Endothelial cell of umbilical vein (primary cell): ENCODE measurements at regions not wholly inside any gene's neighbourhood (a gene's known extent, or its start where the extent isn't known, plus 50 kb on each side); places are given as distances from the start of the nearest gene placed in this dataset.
"Not testable (repeated sequence)": the region's sequence is repeated elsewhere in the genome, so short reads cannot be mapped to it uniquely, and the experiment has no call there.

Experiments
- BruUV-seq: library from RNA; stranded (reverse); fragments of 400-500 nt; replicated peaks from 2 replicates; lab custom pipeline; 2021; lab: Mats Ljungman, UMichigan
- CTCF ChIA-PET: fragments of 300-600, 350-600 bp; sonication (Branson Sonifier 250); formaldehyde crosslinking; loops from one replicate; lab custom pipeline; 2021; ENCODE audit warnings: antibody characterized with exemption, inconsistent platforms; lab: Charles Lee
- POLR2A ChIA-PET: fragments of 300-600, 350-600 bp; sonication (Branson Sonifier 250); formaldehyde crosslinking; loops from one replicate; lab custom pipeline; 2021; ENCODE audit warnings: antibody characterized with exemption, inconsistent platforms; lab: Charles Lee
- DNase-seq: peaks from one replicate; pipeline ENCODE4 v3.0.0-alpha.2; 2011; ENCODE audit warnings: low read depth, low spot score
- FAIRE-seq: peaks from 2 replicates; lab custom pipeline; 2011; peaks lifted over from hg19 to GRCh38; lab: Jason Lieb, UNC
- H2AFZ ChIP-seq: 2 replicates; pipeline ENCODE4 v1.6.0; 2012; ENCODE audit warnings: low read depth, low read length, control low read depth, inconsistent platforms
- H3K27ac ChIP-seq: 2 replicates; pipeline ENCODE4 v1.5.1; 2011; ENCODE audit warnings: low read depth, mild to moderate bottlenecking, control low read depth, low read length, moderate library complexity; ENCODE audit not compliant: insufficient read depth
- H3K27me3 ChIP-seq, 2 experiments: 2 replicates each; pipeline versions ENCODE4 v1.6.0 to v1.6.1; 2011; ENCODE audit warnings: low read length in 2 of 2, mixed read lengths in 1 of 2; ENCODE audit not compliant: control insufficient read depth in 2 of 2, insufficient read depth in 2 of 2
- H3K36me3 ChIP-seq, 2 experiments: 2 replicates in 1 of 2; 3 replicates in 1 of 2; pipeline ENCODE4 v1.5.1; 2011; ENCODE audit warnings: low read length in 2 of 2, mild to moderate bottlenecking in 1 of 2, moderate library complexity in 1 of 2; ENCODE audit not compliant: control insufficient read depth in 2 of 2, insufficient read depth in 2 of 2; ENCODE audit errors: extremely low read depth in 1 of 2
- H3K4me1 ChIP-seq: 3 replicates; pipeline ENCODE4 v1.5.1; 2011; ENCODE audit warnings: mild to moderate bottlenecking, low read length; ENCODE audit not compliant: control insufficient read depth, insufficient read depth; ENCODE audit errors: extremely low read depth
- H3K4me2 ChIP-seq: 2 replicates; pipeline ENCODE4 v1.6.1; 2011; ENCODE audit warnings: low read length, control low read depth, mixed read lengths; ENCODE audit not compliant: insufficient read depth
- H3K4me3 ChIP-seq, 3 experiments: fragments of 200-600 bp in 1 of 3; sonication (generic), shearing (Covaris generic) in 1 of 3; replicated peaks in 1 of 3; 2 replicates each; pipeline ENCODE4 v1.5.1; 2011 to 2016; ENCODE audit warnings: control low read depth in 3 of 3, low read length in 3 of 3, mild to moderate bottlenecking in 2 of 3, inconsistent platforms in 1 of 3, low read depth in 1 of 3, moderate library complexity in 1 of 3; ENCODE audit not compliant: insufficient read depth in 1 of 3
- H3K79me2 ChIP-seq: 2 replicates; pipeline ENCODE4 v1.6.0; 2012; ENCODE audit warnings: low read length, inconsistent platforms; ENCODE audit not compliant: control insufficient read depth, insufficient read depth
- H3K9ac ChIP-seq: replicated peaks from 2 replicates; pipeline ENCODE3; 2011; ENCODE audit warnings: low read length, control low read depth; ENCODE audit not compliant: insufficient read depth; ENCODE audit errors: extremely low read depth
- H3K9me1 ChIP-seq: replicated peaks from 3 replicates; pipeline ENCODE4 v1.6.0; 2011; ENCODE audit warnings: mild to moderate bottlenecking, low read length; ENCODE audit not compliant: control insufficient read depth, insufficient read depth; ENCODE audit errors: extremely low read depth
- H3K9me3 ChIP-seq: replicated peaks from 2 replicates; pipeline ENCODE4 v1.5.1; 2012; ENCODE audit warnings: low read length, inconsistent platforms; ENCODE audit not compliant: control insufficient read depth, insufficient read depth
- H4K20me1 ChIP-seq: replicated peaks from 2 replicates; pipeline ENCODE3; 2011; ENCODE audit warnings: mild to moderate bottlenecking, low read length; ENCODE audit not compliant: control insufficient read depth, insufficient read depth; ENCODE audit errors: extremely low read depth
- dilution Hi-C: fragments of 300-500 bp; cut with MboI; formaldehyde crosslinking; loops from one replicate; pipeline ENCODE4 v1.15.0; 2019; ENCODE audit warnings: low sequenced_read_pairs; ENCODE audit not compliant: extremely low pct_ligation_motif_present
- intact Hi-C: fragments of 100-400 bp; cut with micrococcal nuclease; formaldehyde crosslinking; loops from one replicate; pipeline ENCODE4 v1.10.0; 2022

DNA sequence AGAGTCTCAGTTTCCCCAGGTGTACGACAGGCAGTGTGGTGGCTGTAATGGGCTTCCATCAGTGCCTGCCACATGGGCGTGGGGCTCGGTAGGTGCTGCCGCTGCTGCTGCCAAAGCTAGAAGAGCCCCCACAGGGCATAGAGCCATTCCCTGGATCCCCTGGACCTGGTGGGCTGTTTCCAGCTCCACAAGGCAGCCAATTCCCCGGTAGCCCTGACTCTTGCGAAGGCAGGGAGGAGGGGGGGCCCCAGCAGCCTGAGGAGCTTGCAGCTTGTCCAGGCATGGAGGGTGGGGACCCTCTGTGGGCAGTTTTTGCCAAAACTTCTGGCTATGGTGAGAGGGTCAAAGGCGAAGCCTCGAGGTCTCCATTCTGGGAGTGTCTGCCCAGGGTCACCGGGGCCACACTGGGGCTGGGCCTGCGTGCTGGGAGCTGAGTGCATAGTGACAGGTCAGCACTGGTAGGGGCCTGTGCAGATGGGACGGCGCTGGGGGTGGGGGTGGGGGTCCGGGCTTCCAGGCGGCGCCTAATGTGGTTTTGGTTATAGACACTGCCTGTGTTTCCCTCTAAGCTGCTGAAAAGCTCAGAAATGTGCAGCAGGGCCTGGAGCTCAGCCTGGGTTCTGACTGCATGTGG, 56.8 kb upstream of the METTL9 start:
- H3K9me3 ChIP-seq, H3K4me2 ChIP-seq, FAIRE-seq, H3K4me3 ChIP-seq, H3K4me1 ChIP-seq, H4K20me1 ChIP-seq, dilution Hi-C loops, H3K27ac ChIP-seq, DNase-seq, H3K36me3 ChIP-seq, BruUV-seq, CTCF ChIA-PET, H3K27me3 ChIP-seq, H3K9me1 ChIP-seq, intact Hi-C loops, POLR2A ChIA-PET, H2AFZ ChIP-seq, H3K9ac ChIP-seq, H3K79me2 ChIP-seq: not testable (repeated sequence)

DNA sequence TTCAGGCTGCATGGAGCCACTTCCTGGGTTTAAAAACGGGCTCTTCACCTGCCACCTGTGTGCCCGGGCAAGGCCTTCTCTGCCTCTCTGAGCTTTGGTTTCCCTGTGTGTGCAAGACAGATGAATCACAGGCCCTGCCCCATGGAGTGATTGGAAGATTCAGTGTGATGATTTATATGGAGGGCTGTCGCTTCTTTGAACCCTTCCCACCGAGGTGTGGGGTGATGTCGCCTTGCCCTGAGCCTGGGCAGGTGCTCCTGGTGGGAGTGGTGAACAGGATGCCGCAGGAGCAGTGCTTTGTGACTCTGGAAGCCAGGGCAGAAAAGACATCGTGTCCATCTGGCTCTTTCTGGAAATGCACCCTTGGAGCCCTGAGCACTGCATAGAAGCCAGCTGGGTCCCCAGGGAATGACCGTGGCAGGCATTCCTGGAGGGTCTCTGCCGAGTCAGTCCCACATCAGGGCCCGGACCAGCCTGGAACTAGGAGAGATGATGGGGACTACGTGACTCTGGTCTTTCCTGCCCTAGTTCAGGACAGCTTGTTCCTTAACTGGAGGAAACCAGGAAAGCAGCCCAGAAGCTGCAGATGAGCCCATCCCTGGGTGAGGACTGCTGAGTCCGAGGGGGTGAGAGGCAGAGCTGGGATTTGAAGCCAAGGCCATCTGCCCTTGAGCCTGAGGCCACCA, 56.1 kb upstream of the METTL9 start:
- H3K9me1 ChIP-seq, H3K36me3 ChIP-seq, H3K27me3 ChIP-seq, POLR2A ChIA-PET, H3K4me2 ChIP-seq, intact Hi-C loops, H3K4me1 ChIP-seq, DNase-seq, H3K9me3 ChIP-seq, H2AFZ ChIP-seq, H4K20me1 ChIP-seq, H3K9ac ChIP-seq, FAIRE-seq, H3K79me2 ChIP-seq, BruUV-seq, dilution Hi-C loops, H3K27ac ChIP-seq, CTCF ChIA-PET, H3K4me3 ChIP-seq: not testable (repeated sequence)

GRCh38 chr16:21545664-21546326, 53.6 kb upstream of the METTL9 start:
- H3K4me3 ChIP-seq, DNase-seq, dilution Hi-C loops, H3K9me1 ChIP-seq, POLR2A ChIA-PET, H3K27ac ChIP-seq, H2AFZ ChIP-seq, CTCF ChIA-PET, BruUV-seq, H3K27me3 ChIP-seq, H3K9ac ChIP-seq, intact Hi-C loops, H3K9me3 ChIP-seq, H3K4me2 ChIP-seq, H3K79me2 ChIP-seq, H3K4me1 ChIP-seq, FAIRE-seq, H4K20me1 ChIP-seq, H3K36me3 ChIP-seq: not testable (repeated sequence)

DNA sequence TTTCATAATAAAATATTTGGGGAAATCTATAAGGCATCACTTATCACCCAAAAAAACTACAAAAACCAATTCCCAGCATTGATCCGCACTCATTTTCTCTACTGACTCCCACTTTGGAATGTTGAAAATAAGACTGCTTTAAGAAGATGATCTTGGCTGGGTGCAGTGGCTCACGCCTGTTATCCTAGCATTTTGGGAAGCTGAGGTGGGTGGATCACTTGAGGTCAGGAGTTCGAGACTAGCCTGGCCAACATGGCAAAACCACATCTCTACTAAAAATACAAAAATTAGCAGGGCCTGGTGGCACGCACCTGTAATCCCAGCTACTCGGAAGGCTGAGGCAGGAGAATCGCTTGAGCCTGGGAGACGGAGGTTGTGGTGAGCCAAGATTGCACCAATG, 50.0 kb upstream of the METTL9 start:
- H3K36me3 ChIP-seq, H3K79me2 ChIP-seq, H3K27me3 ChIP-seq, H3K4me1 ChIP-seq, POLR2A ChIA-PET, H3K4me2 ChIP-seq, dilution Hi-C loops, H3K27ac ChIP-seq, H3K9me3 ChIP-seq, H3K9me1 ChIP-seq, CTCF ChIA-PET, intact Hi-C loops, H3K9ac ChIP-seq, H2AFZ ChIP-seq, BruUV-seq, DNase-seq, H4K20me1 ChIP-seq, H3K4me3 ChIP-seq, FAIRE-seq: not testable (repeated sequence)
